ENCODE measurements at regions not wholly inside any gene's neighbourhood (a gene's known extent, or its start where the extent isn't known, plus 50 kb on each side); places are given as distances from the start of the nearest gene placed in this dataset.

DNA sequence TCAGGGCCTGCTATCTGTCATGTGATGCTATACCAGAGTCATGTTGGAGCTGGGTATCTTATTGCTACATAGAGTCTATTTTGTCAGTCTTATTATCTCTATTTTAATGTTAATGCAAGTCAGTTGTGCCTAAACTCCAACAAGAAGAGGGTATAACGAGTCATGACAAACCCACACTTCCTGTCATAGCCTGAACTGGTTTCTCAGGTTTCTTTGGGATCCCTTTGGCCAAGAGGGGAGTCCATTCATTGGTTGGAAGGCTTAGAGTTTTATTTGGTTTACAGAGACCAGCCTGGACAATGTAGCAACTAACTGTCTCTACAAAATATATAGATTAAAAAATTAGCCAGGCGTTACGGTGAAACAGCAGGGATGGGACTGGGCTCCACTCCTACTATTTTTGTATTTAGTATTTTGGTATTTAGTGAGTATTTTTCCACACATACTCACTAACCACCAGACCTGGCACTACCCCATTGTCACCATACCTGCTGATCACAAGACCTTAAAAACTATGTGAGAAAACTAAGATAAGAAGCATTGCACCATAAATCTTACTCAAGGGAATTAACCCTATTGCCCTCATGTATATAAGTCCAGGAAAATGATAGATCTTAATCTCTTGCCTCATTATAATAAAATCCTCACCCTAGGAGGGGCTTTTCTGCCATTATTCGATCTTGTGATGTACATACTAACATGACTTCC, 387.5 kb downstream of the IPO8 start:
- ATAC-seq (ENCODE audit: low read depth) (no peak), DNase-seq (no peak)
- H3K4me2 ChIP-seq (replicated peaks; ENCODE audit: low read depth, low read length, poor library complexity, severe bottlenecking) = no peak overlapping the region
- Mint-ChIP-seq H3K4me1 (no peaks in the 10 kb centered on the region), H3K27me3 (no peaks in the 10 kb centered on the region), H3K27ac (no peak overlapping the region), H3K4me3 (no peak overlapping the region), H3K9me3 (ENCODE audit: insufficient read depth) (peaks cover 8% of the 10 kb centered on the region)
- WGBS (ENCODE audit: insufficient coverage) = 90% methylated on average over 1 of the region's 4 CpGs
- H3K27ac ChIP-seq (ENCODE audit: low read length in 2 of 2) = no peak overlapping the region
- no peak for TF ChIP-seq EZH2 (IDR thresholded peaks at IDR 0.05; ENCODE audit: borderline replicate concordance, insufficient read depth, low read depth, low read length, poor library complexity, severe bottlenecking)
- no peak for TF ChIP-seq CTCF (IDR thresholded peaks at IDR 0.05)
- no peaks in the 10 kb centered on the region for H3K4me1 ChIP-seq (ENCODE audit: control insufficient read depth in 2 of 2, insufficient read depth in 2 of 2, low read length in 2 of 2)
- no peak overlapping the region for H3K9ac ChIP-seq (ENCODE audit: low read length)
- no peak overlapping the region for H3K4me3 ChIP-seq (ENCODE audit: control extremely low read depth in 1 of 5, extremely low read depth in 1 of 5, insufficient read depth in 1 of 5, low read depth in 2 of 5, low read length in 4 of 5)
- no peak overlapping the region for H2AFZ ChIP-seq (ENCODE audit: insufficient read depth, low read depth, low read length, poor library complexity, severe bottlenecking)
- intact Hi-C loops (cut with micrococcal nuclease) = no loop called here
- POLR2A ChIA-PET = no interaction called here
- no peaks in the 10 kb centered on the region for H3K79me2 ChIP-seq (ENCODE audit: control insufficient read depth, insufficient read depth, low read length)
- CTCF ChIA-PET = no interaction called here
- no peaks in the 10 kb centered on the region for H4K20me1 ChIP-seq (ENCODE audit: control insufficient read depth, insufficient read depth, low read length, poor library complexity, severe bottlenecking)
- no peaks in the 10 kb centered on the region for H3K27me3 ChIP-seq (replicated peaks in 1 of 4; ENCODE audit: control extremely low read depth in 1 of 4, control insufficient read depth in 3 of 4, insufficient read depth in 4 of 4, low read length in 3 of 4)
- no peaks in the 10 kb centered on the region for H3K36me3 ChIP-seq (replicated peaks in 1 of 2; ENCODE audit: control extremely low read depth in 1 of 2, control insufficient read depth in 1 of 2, extremely low read depth in 1 of 2, insufficient read depth in 2 of 2, low read length in 1 of 2)
- H3K9me3 ChIP-seq (ENCODE audit: control extremely low read depth in 1 of 3, control insufficient read depth in 2 of 3, insufficient read depth in 1 of 3, low read length in 2 of 3) = peaks cover 0 to 15% (median 0%) of the 10 kb centered on the region in 3 donors

DNA sequence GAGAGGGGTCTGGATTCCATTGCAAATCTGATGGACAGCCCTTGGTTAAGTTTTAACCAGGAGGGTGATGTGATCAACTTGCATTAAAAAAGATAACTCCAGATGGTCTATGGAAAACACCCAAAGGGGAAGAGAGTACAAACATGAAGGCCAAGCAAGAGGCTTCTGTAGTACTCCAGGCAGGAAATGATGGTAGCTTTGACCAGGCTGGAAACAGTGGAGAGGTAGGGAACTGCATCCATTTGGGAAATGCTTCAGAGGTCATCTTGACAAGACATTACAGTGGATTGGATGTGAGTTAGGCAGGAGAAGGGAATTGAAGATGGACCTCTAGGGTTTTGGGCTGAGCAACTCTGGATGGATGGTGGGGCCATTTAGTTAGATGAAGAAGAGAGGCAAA, 391.1 kb downstream of the IPO8 start:
- no peaks in the 10 kb centered on the region for H3K27me3 Mint-ChIP-seq
- Histone ChIP-seq H4K20me1 (ENCODE audit: control insufficient read depth, insufficient read depth, low read length, poor library complexity, severe bottlenecking) (no peaks in the 10 kb centered on the region), H3K4me1 (ENCODE audit: control insufficient read depth in 2 of 2, insufficient read depth in 2 of 2, low read length in 2 of 2) (no peaks in the 10 kb centered on the region), H2AFZ (ENCODE audit: insufficient read depth, low read depth, low read length, poor library complexity, severe bottlenecking) (no peak overlapping the region), H3K27me3 (replicated peaks in 1 of 4; ENCODE audit: control extremely low read depth in 1 of 4, control insufficient read depth in 3 of 4, insufficient read depth in 4 of 4, low read length in 3 of 4) (no peaks in the 10 kb centered on the region), H3K9ac (ENCODE audit: low read length) (no peak overlapping the region), H3K36me3 (replicated peaks in 1 of 2; ENCODE audit: control extremely low read depth in 1 of 2, control insufficient read depth in 1 of 2, extremely low read depth in 1 of 2, insufficient read depth in 2 of 2, low read length in 1 of 2) (no peaks in the 10 kb centered on the region), H3K79me2 (ENCODE audit: control insufficient read depth, insufficient read depth, low read length) (no peaks in the 10 kb centered on the region), H3K27ac (ENCODE audit: low read length in 2 of 2) (no peak overlapping the region), H3K9me3 (ENCODE audit: control extremely low read depth in 1 of 3, control insufficient read depth in 2 of 3, insufficient read depth in 1 of 3, low read length in 2 of 3) (peaks cover 0 to 20% (median 0%) of the 10 kb centered on the region in 3 donors), H3K4me2 (replicated peaks; ENCODE audit: low read depth, low read length, poor library complexity, severe bottlenecking) (no peak overlapping the region), H3K4me3 (ENCODE audit: control extremely low read depth in 1 of 5, extremely low read depth in 1 of 5, insufficient read depth in 1 of 5, low read depth in 2 of 5, low read length in 4 of 5) (no peak overlapping the region)
- CTCF ChIA-PET = no interaction called here
- TF ChIP-seq CTCF (IDR thresholded peaks at IDR 0.05) (no peak), EZH2 (IDR thresholded peaks at IDR 0.05; ENCODE audit: borderline replicate concordance, insufficient read depth, low read depth, low read length, poor library complexity, severe bottlenecking) (no peak)
- H3K4me3 Mint-ChIP-seq = no peak overlapping the region
- no peaks in the 10 kb centered on the region for H3K9me3 Mint-ChIP-seq (ENCODE audit: insufficient read depth)
- H3K27ac Mint-ChIP-seq = no peak overlapping the region
- ATAC-seq (ENCODE audit: low read depth) (no peak), DNase-seq (no peak)
- H3K4me1 Mint-ChIP-seq = no peaks in the 10 kb centered on the region
- intact Hi-C loops (cut with micrococcal nuclease) = no loop called here
- POLR2A ChIA-PET = no interaction called here
